Liver (tissue), 3 donors: ENCODE measurements at regions not wholly inside any gene's neighbourhood (a gene's known extent, or its start where the extent isn't known, plus 50 kb on each side); places are given as distances from the start of the nearest gene placed in this dataset.

Experiments
- CTCF ChIP-seq: fragments of 150-350 bp; IDR thresholded peaks from 2 replicates; pipeline ENCODE4 v1.5.1; 2017; ENCODE audit warnings: improper control_type of control experiment, low read depth, low read length; ENCODE audit not compliant: missing input control
- EGR1 ChIP-seq, 2 donors: IDR thresholded peaks; 2 replicates each; pipeline ENCODE4 v1.6.1; 2016 to 2018; ENCODE audit warnings: antibody characterized with exemption in 2 of 2, low read depth in 2 of 2
- FOXA1 ChIP-seq: IDR thresholded peaks from 2 replicates; pipeline ENCODE4 v1.6.1; 2016; ENCODE audit warnings: antibody characterized with exemption
- HNF4A ChIP-seq, 2 donors: conservative IDR thresholded peaks; 2 replicates each; pipeline ENCODE4 v1.6.1; 2016; ENCODE audit warnings: antibody characterized with exemption in 2 of 2, mild to moderate bottlenecking in 2 of 2
- JUND ChIP-seq, 2 donors: IDR thresholded peaks; 2 replicates each; pipeline ENCODE4 v1.6.1; 2016; ENCODE audit warnings: antibody characterized with exemption in 2 of 2
- RAD21 ChIP-seq, 2 donors: IDR thresholded peaks; 2 replicates each; pipeline ENCODE4 v1.6.1; 2016; ENCODE audit warnings: antibody characterized with exemption in 2 of 2, mild to moderate bottlenecking in 2 of 2
- SP1 ChIP-seq: IDR thresholded peaks from 2 replicates; pipeline ENCODE4 v1.6.1; 2018; ENCODE audit warnings: antibody characterized with exemption, mild to moderate bottlenecking
- YY1 ChIP-seq: IDR thresholded peaks from 2 replicates; pipeline ENCODE4 v1.6.1; 2016; ENCODE audit warnings: antibody characterized with exemption, mild to moderate bottlenecking
- TF ChIP-seq, protein P1 (sequence below): IDR thresholded peaks from 2 replicates; pipeline ENCODE4 v1.6.1; 2016; ENCODE audit warnings: antibody characterized with exemption
- TF ChIP-seq, protein P2 (sequence below): IDR thresholded peaks from 2 replicates; pipeline ENCODE4 v1.6.1; 2016; ENCODE audit warnings: antibody characterized with exemption
- TF ChIP-seq, protein P3 (sequence below): IDR thresholded peaks from 2 replicates; pipeline ENCODE4 v1.6.1; 2016; ENCODE audit warnings: antibody characterized with exemption, mild to moderate bottlenecking
- donor health status: healthy.
- donor health status: healthy.

DNA sequence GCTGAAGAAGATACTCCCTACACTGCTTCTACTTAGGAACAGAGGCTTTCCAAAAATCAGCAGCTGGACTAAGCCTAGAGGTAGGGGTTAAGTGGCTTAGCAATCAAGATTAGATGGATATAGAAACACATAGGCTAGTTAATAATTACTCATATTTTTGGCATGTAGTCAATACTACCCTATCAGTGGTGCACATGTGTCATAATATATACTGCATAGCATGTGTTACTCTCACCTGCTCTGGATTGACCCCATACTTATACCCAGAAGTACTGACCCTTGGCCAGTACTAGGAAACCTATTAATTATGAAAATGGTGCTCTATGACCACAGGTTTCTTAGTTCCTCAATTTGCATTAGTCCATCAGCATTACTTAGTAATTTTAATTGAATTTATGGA is 528.4 kb upstream of the LMO3 start:
- no peak for TF ChIP-seq CTCF
- no peak for TF ChIP-seq SP1
- TF ChIP-seq YY1 = no peak
- no peak for TF ChIP-seq RAD21 (IDR thresholded peaks at IDR 0.05)
- TF ChIP-seq, protein P1, sequence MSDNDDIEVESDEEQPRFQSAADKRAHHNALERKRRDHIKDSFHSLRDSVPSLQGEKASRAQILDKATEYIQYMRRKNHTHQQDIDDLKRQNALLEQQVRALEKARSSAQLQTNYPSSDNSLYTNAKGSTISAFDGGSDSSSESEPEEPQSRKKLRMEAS = no peak
- TF ChIP-seq, protein P2, sequence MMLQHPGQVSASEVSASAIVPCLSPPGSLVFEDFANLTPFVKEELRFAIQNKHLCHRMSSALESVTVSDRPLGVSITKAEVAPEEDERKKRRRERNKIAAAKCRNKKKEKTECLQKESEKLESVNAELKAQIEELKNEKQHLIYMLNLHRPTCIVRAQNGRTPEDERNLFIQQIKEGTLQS = no peak
- TF ChIP-seq HNF4A (conservative IDR thresholded peaks at IDR 0.05) = no peak
- TF ChIP-seq FOXA1 = no peak
- TF ChIP-seq, protein P3, sequence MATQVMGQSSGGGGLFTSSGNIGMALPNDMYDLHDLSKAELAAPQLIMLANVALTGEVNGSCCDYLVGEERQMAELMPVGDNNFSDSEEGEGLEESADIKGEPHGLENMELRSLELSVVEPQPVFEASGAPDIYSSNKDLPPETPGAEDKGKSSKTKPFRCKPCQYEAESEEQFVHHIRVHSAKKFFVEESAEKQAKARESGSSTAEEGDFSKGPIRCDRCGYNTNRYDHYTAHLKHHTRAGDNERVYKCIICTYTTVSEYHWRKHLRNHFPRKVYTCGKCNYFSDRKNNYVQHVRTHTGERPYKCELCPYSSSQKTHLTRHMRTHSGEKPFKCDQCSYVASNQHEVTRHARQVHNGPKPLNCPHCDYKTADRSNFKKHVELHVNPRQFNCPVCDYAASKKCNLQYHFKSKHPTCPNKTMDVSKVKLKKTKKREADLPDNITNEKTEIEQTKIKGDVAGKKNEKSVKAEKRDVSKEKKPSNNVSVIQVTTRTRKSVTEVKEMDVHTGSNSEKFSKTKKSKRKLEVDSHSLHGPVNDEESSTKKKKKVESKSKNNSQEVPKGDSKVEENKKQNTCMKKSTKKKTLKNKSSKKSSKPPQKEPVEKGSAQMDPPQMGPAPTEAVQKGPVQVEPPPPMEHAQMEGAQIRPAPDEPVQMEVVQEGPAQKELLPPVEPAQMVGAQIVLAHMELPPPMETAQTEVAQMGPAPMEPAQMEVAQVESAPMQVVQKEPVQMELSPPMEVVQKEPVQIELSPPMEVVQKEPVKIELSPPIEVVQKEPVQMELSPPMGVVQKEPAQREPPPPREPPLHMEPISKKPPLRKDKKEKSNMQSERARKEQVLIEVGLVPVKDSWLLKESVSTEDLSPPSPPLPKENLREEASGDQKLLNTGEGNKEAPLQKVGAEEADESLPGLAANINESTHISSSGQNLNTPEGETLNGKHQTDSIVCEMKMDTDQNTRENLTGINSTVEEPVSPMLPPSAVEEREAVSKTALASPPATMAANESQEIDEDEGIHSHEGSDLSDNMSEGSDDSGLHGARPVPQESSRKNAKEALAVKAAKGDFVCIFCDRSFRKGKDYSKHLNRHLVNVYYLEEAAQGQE = no peak
- no peak for TF ChIP-seq JUND (IDR thresholded peaks at IDR 0.05)
- no peak for TF ChIP-seq EGR1 (IDR thresholded peaks at IDR 0.05; ENCODE audit: low read depth in 2 of 2)
